Left lung (tissue), 4 donors: ENCODE measurements at regions not wholly inside any gene's neighbourhood (a gene's known extent, or its start where the extent isn't known, plus 50 kb on each side); places are given as distances from the start of the nearest gene placed in this dataset.
"Not testable (repeated sequence)": the region's sequence is repeated elsewhere in the genome, so short reads cannot be mapped to it uniquely, and the experiment has no call there.

Source experiments
- ATAC-seq: fragments of 200-7000 bp; cut with Tn5 transposase; one replicate; pipeline ENCODE4 v1.9.1; 2020; ENCODE audit warnings: moderate library complexity
- DNase-seq, 4 donors: peaks; one replicate each; pipeline ENCODE4 v3.0.0-alpha.2; 2013 to 2020
- H3K27ac ChIP-seq, 2 donors: fragments of 200-600 bp; sonication (generic) in 1 of 2; one replicate each; pipeline versions ENCODE4 v1.5.0 to v1.8.0; 2020 to 2021
- H3K27me3 ChIP-seq, 2 donors: fragments of 200-600 bp; sonication (generic) in 1 of 2; one replicate each; pipeline versions ENCODE4 v1.5.0 to v1.8.0; 2020 to 2021
- H3K36me3 ChIP-seq, 2 donors: fragments of 200-600 bp; sonication (generic) in 1 of 2; one replicate each; pipeline versions ENCODE4 v1.5.0 to v1.8.0; 2020 to 2021
- H3K4me1 ChIP-seq, 2 donors: fragments of 200-600 bp; one replicate each; pipeline ENCODE4 v1.8.0; 2021
- H3K4me3 ChIP-seq, 2 donors: fragments of 200-600 bp; sonication (generic) in 1 of 2; one replicate each; pipeline versions ENCODE4 v1.5.0 to v1.8.0; 2020 to 2021; ENCODE audit warnings: mild to moderate bottlenecking in 1 of 2
- H3K9me3 ChIP-seq, 2 donors: fragments of 200-600 bp; sonication (generic) in 1 of 2; one replicate each; pipeline versions ENCODE4 v1.5.0 to v1.8.0; 2020 to 2021
- intact Hi-C, 2 donors: fragments of 100-400 bp; cut with DNase I; formaldehyde crosslinking; loops; one replicate each; pipeline versions ENCODE4 v1.11.2 to v1.14.2; 2022
- TF ChIP-seq, protein P1 (sequence below), 2 donors: fragments of 200-600 bp; sonication (generic) in 1 of 2; IDR thresholded peaks; one replicate each; pipeline versions ENCODE4 v1.5.0 to v1.8.0; 2021; ENCODE audit warnings: antibody characterized with exemption in 2 of 2
- donor health status: DM: no; HTN: yes; CAD: no.
- donor health status: DM: no; HTN: no; CAD: no.

- DNase-seq = no peak
- TF ChIP-seq, protein P1, sequence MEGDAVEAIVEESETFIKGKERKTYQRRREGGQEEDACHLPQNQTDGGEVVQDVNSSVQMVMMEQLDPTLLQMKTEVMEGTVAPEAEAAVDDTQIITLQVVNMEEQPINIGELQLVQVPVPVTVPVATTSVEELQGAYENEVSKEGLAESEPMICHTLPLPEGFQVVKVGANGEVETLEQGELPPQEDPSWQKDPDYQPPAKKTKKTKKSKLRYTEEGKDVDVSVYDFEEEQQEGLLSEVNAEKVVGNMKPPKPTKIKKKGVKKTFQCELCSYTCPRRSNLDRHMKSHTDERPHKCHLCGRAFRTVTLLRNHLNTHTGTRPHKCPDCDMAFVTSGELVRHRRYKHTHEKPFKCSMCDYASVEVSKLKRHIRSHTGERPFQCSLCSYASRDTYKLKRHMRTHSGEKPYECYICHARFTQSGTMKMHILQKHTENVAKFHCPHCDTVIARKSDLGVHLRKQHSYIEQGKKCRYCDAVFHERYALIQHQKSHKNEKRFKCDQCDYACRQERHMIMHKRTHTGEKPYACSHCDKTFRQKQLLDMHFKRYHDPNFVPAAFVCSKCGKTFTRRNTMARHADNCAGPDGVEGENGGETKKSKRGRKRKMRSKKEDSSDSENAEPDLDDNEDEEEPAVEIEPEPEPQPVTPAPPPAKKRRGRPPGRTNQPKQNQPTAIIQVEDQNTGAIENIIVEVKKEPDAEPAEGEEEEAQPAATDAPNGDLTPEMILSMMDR (IDR thresholded peaks at IDR 0.05) = no peak
- Histone ChIP-seq H3K9me3 (no peaks in the 10 kb centered on the region), H3K4me3 (no peak overlapping the region), H3K27me3 (no peaks in the 10 kb centered on the region), H3K27ac (no peak overlapping the region), H3K4me1 (no peaks in the 10 kb centered on the region), H3K36me3 (no peaks in the 10 kb centered on the region)
- intact Hi-C loops = no loop called here
- ATAC-seq = no peak
Measured at GRCh38 chr12:103021538-103022218, 64.2 kb downstream of the ASCL1 start.

- no peaks in the 10 kb centered on the region for H3K9me3 ChIP-seq
- DNase-seq (no peak), ATAC-seq (no peak)
- H3K36me3 ChIP-seq = no peaks in the 10 kb centered on the region
- H3K4me1 ChIP-seq = no peaks in the 10 kb centered on the region
- H3K4me3 ChIP-seq = no peak overlapping the region
- TF ChIP-seq, protein P1 (IDR thresholded peaks at IDR 0.05) = no peak
- H3K27me3 ChIP-seq = no peaks in the 10 kb centered on the region
- H3K27ac ChIP-seq = no peak overlapping the region
- intact Hi-C loops = no loop called here
Measured at GRCh38 chr12:103024650-103025049, 67.2 kb downstream of the ASCL1 start.

- peak in 1 of 4 donors; percentile 32 for DNase-seq
- H3K27ac ChIP-seq, H3K4me1 ChIP-seq, H3K36me3 ChIP-seq, H3K4me3 ChIP-seq, H3K9me3 ChIP-seq, intact Hi-C loops, H3K27me3 ChIP-seq, ATAC-seq: not testable (repeated sequence)
Measured at GRCh38 chr12:103026643-103027042, 69.2 kb downstream of the ASCL1 start.

GRCh38 chr12:103028881-103029639 lies 71.6 kb downstream of the ASCL1 start:
- no peak for DNase-seq
- intact Hi-C loops = no loop called here
- TF ChIP-seq, protein P1 (IDR thresholded peaks at IDR 0.05) = no peak

GRCh38 chr12:103036581-103037214 lies 79.2 kb downstream of the ASCL1 start:
- Histone ChIP-seq H3K4me1 (no peaks in the 10 kb centered on the region), H3K36me3 (no peaks in the 10 kb centered on the region), H3K27me3 (no peaks in the 10 kb centered on the region), H3K27ac (no peak overlapping the region), H3K4me3 (no peak overlapping the region), H3K9me3 (no peaks in the 10 kb centered on the region)
- TF ChIP-seq, protein P1 (IDR thresholded peaks at IDR 0.05) = no peak
- ATAC-seq (no peak), DNase-seq (no peak)
- intact Hi-C loops = no loop called here

More at GRCh38 chr12:103028881-103029639, 71.6 kb downstream of the ASCL1 start:
- Histone ChIP-seq H3K4me3 (no peak overlapping the region), H3K4me1 (no peaks in the 10 kb centered on the region), H3K36me3 (no peaks in the 10 kb centered on the region), H3K27ac (no peak overlapping the region), H3K9me3 (no peaks in the 10 kb centered on the region), H3K27me3 (no peaks in the 10 kb centered on the region)
- no peak for ATAC-seq
